Epithelial cell of prostate (primary cell): ENCODE measurements at regions not wholly inside any gene's neighbourhood (a gene's known extent, or its start where the extent isn't known, plus 50 kb on each side); places are given as distances from the start of the nearest gene placed in this dataset.

Source experiments
- DNase-seq: peaks from one replicate; pipeline ENCODE4 v3.0.0-alpha.2; 2011; ENCODE audit warnings: low read depth, low spot score
- H3K27ac ChIP-seq: fragments of 450-650 bp; 2 replicates; pipeline ENCODE4 v1.5.1; 2017; ENCODE audit warnings: mild to moderate bottlenecking

DNA sequence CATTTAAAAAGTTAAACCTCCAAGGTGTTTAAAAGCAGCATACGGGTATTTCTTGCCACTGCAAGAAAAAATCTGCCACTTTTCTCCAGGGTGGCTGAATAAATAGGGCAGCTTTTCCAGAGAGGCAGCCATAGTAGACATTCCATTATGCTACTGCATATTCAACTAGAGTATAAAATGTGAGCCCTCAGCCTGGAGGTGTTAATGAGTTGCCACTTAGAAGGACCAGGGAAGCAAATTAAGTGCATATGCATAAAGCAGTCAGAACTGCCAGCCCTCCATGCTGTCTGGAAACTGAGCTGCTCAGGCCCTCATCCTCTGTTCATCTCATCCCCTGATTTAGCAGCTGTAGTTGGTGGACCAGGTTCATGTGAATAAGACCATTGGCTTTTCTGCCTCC lies 99.4 kb downstream of the DIRAS3 start:
- no peak for DNase-seq
- H3K27ac ChIP-seq: no peak overlapping the region

DNA sequence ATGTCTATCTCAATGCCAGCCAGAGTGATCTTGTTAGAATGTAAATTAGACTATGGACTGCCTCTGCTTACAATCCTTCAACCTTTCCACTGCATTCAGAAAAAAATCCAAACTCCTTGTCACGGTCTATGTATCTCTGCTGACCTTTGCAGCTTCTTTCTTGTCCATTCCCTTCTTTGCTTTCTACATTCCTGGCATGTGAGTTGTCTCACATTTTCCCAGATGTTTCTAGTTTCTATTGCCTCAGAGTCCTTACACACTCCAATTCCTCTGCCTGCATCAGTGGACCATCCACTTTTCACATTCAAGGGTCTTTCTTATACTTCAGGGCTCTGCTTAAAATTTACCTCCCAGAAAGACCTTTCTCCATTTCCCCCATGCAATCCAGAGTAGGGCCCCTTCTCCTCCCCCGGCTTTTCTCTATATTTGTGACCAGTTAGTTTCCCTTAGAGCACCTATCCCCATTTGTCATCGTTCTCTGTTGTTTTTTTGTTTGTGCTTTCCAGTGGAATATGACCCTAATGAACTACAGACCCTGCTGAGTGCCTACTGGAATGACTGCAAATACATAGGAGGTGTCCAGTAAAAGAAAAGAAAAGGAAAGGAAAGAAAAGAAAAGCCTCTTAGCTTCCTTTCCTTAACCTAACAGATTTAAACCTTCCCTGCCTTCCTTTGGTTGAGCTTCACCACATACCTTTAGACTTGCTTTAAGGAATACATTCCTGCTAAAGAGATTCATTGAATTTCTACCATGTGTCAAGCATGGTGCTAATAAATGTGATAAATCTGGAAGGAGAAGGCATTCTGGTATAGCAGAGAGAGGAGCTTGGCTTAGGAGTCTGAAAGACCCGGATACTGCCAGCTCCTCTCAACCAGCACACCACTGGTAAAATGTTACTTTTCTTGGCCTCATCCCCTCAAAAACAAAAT lies 102.0 kb downstream of the DIRAS3 start:
- DNase-seq: no peak
- H3K27ac ChIP-seq: no peak overlapping the region

GRCh38 chr1:67947114-67947513 lies 103.3 kb downstream of the DIRAS3 start:
- DNase-seq: no peak
- H3K27ac ChIP-seq: no peak overlapping the region

- no peak overlapping the region for H3K27ac ChIP-seq
- DNase-seq: no peak
Observed at GRCh38 chr1:67945733-67946374, 104.6 kb downstream of the DIRAS3 start.

GRCh38 chr1:67942274-67942673 lies 108.2 kb downstream of the DIRAS3 start:
- no peak overlapping the region for H3K27ac ChIP-seq
- DNase-seq: no peak

DNA sequence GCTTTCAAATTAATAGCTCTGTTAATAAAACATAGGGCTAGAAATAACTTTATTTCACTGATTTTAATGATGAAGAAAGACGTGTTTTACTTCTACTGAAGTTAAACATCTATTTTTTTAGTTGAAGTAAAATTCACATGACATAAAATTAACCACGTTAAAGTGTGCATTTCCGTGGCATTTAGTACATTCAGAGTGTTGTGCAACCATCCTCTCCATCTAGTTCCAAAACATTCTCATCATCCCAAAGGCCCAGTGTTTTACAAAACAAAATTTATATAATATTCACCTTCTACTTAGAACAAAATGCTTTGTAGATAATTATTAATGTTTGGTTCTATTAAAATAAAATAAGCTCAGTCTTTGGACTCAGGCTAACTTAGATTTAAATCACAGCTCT lies 108.5 kb upstream of the GNG12 start:
- no peak for DNase-seq
- no peak overlapping the region for H3K27ac ChIP-seq

- no peak for DNase-seq
- H3K27ac ChIP-seq: no peak overlapping the region
Observed at GRCh38 chr1:67941155-67941554, 107.9 kb upstream of the GNG12 start.

GRCh38 chr1:67939942-67940341 lies 106.7 kb upstream of the GNG12 start:
- no peak overlapping the region for H3K27ac ChIP-seq
- DNase-seq: no peak

DNA sequence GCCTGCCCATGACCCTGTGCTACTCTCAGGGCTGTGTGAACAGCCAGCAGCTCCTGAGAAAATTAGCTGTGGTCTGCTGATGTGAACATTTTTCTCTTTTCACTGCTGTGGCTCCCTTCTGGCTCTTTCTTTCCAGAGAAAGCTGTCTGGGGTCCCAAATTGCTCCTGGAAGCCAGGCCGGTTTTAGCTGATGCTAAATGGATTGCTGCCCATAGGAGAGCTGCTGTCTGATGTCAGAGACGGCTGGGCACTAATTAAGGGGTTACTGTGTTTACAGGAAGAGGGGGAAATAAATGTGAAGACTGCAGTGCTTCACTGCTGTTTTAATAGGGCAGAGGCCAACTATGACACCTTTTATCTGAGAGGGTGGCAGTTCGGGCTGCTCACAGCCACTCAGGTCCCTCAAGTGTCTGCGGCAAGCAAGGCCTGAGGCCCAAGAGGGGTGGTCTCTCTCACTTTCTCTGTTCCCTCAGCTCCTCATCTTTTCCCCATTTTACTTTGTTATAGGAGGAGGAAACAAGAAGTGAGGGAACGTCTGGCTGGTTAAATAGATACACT lies 106.0 kb upstream of the GNG12 start:
- H3K27ac ChIP-seq: no peak overlapping the region
- no peak for DNase-seq

DNA sequence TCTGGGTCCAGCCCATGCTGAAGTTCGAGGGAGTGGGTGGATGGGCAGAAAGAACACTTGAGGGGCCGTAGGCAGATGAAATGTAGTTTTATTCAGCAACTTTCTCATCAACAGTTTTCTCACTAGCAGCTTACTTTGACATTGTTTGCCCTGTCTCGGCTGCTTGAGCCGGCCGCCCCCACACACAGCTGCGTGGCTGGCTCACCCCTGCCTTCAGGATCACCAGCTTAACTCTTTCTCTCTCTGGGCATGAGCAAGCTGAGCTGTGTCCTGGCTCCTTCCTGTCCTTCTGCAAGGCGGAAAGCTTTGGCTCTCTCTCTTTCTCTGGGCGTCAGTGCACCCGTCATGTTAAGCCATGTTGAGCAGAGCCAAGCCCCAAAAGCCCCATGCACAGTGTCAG lies 104.4 kb upstream of the GNG12 start:
- no peak overlapping the region for H3K27ac ChIP-seq
- no peak for DNase-seq

DNA sequence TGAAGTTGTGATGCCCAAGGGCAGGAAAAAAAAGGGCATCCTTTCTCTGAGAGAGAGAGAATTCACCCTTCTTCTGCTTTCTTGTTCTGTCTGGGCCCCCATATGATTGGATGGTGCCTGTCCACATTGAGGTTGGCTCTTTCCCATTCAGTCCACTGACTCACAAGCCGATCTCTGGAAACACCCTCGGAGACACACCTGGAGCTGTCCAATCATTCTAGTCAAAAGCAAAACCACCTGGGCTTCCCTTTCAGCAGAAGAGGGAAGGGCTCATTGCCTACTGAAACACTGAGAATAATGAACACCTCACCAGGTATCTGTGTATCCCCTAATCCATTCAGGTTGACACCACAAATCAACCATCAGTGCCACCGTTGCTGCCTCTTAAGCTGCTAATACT lies 103.7 kb upstream of the GNG12 start:
- no peak for DNase-seq
- H3K27ac ChIP-seq: no peak overlapping the region

DNA sequence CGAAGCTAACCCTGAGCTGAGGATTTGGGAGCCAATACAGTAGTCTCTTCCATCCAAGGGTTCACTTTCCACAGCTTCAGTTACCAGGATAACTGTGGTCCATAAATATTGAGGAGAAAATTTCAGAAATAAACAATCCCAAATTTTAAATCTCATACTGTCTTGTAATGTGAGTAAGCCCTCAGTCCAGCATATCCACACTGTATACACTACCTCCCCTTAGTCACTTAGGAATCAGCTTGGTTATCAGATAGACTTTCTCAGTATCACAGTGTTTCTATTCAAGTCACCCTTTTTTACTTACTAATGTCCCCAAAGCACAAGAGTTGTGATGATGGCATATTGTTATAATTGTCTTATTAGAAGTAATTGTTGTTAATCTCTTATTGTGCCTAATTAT lies 102.3 kb upstream of the GNG12 start:
- no peak overlapping the region for H3K27ac ChIP-seq
- no peak for DNase-seq

DNA sequence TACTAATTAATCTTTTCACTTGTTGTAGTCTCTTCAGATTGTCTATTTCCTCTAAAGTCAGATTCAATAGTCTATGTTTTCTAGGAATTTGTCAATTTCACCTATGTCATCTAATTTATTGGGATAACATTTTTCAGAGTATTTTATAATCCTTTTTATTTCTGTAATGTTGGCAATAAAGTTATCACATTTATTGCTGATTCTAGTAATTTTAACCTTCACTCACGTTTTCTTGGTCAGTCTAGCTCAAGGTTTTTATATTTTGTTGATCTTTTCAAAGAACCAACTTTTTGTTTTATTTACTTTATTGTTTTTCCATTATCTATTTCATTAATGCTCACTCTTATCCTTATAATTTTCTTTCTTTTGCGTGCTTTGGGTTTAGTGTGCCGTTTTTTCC lies 97.9 kb upstream of the GNG12 start:
- no peak for DNase-seq
- no peak overlapping the region for H3K27ac ChIP-seq

DNA sequence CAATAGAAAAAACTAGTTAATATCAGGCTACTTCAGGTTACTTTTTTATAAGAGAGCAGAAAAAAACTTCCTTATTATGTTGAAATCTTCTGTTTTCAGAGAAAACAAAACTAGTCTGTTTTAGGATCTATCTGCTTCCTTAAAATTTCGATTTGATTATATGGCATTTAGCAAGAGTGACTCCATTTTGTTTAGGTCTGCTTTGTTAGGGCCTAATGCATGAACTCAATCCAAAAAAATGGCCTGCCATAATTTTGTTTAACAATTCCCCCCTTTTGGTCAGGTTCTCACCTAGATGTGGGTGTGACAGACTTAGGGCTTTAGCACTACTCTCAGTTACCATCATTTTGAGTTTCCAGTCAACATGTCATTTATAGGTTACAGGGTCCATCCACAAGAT lies 89.8 kb upstream of the GNG12 start:
- DNase-seq: no peak
- H3K27ac ChIP-seq: no peak overlapping the region

- peak; percentile 75 for DNase-seq
- peak overlapping the region; percentile 34 for H3K27ac ChIP-seq
Observed at GRCh38 chr1:67921725-67922489, 88.6 kb upstream of the GNG12 start.

DNA sequence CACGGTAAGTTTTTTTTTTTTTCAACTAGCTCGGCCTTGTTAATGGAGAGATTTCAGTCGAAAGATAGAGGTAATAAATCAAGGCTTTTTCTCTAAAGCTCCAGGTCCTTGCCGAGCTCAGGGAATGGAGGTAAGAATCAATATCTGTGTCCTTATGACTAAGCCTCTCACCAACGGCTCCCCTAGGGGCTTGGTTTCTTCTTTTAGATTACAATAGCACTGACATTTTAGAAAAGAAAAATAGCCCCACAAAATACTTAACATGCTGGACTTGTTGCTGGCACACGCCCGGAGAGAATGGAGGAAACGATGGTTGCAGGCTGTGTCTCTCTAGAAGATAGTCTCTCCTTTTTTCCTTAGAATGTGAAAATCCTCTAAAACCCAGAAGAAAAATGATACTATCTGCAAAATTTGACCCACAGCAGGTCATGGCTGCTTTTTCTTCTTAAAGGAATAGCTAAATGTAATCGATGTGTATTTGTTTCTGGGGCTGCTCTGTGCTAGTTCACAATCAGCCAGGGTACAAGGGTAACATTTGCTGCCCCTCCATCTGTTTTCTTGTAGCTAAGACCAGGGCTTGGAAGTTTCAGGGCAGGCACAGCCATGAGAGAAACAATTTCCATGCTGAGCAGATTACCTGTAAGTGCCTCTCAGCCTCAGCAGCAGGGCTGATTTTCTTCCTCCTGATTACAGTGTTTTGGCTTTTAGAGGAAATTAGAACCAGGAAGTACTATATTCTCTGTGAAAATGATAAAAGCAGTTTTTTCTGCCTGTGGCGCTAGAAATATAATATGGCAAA lies 86.2 kb upstream of the GNG12 start:
- no peak for DNase-seq

DNA sequence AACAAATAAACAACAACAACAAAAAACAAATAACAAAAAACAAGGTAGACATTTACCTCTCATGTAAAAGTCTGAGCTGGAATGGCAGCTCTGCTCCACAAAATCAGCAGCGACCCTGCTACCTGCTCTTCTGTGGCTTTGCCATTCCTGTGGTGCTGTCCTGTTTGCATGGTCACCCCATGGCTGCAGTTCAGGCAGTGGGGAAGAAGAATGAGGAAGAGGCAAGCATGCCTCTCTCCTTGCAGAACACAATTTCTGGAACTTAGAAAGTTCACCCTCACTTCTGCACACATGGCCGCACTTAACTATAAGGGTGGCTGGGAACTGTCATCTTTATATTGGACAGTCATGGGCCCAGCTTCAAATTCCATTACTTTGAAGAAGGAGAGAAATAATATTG lies 84.8 kb upstream of the GNG12 start:
- no peak for DNase-seq
- H3K27ac ChIP-seq: no peak overlapping the region

More for the DNA sequence above, 86.2 kb upstream of the GNG12 start:
- no peak overlapping the region for H3K27ac ChIP-seq

- no peak overlapping the region for H3K27ac ChIP-seq
- DNase-seq: no peak
Observed at GRCh38 chr1:67917006-67917405, 83.7 kb upstream of the GNG12 start.

DNA sequence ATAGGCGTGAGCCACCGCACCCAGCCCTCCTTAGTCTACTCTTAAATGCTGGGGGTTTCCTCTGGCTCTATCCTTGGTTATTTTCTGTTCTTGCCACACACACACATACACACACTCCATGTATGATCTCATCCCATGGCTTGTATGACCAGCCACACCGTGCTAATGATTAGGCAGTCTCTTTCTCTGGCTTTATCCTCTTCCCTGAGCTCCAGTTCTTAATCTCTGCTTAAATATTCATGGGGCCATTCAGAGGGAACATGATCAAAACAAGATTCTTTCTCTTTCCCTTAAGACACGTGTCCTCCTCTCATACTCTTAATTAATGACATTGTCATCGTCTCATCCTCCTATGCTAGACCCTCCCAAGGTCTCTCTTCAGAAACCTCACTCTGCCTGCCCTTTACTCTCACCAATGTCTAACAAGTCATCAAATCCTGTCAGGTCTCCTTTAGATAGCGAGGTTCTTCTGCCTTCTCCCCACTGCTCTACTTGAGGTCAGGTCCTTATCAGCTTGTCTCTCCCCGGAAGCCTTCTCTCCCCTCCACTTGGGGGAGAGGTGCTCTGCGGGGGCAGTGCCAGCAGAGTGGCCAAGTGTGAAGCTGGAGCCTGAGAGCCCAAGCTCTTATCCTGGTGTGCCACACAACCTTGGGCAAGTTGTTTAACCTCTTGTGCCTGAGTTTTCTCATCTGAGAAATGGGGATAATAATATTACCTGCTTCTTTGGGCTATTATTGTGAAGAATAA lies 83.0 kb upstream of the GNG12 start:
- no peak for DNase-seq
- H3K27ac ChIP-seq: no peak overlapping the region
